B cell (primary cell): ENCODE measurements at regions not wholly inside any gene's neighbourhood (a gene's known extent, or its start where the extent isn't known, plus 50 kb on each side); places are given as distances from the start of the nearest gene placed in this dataset.

Experiments used
- EZH2 ChIP-seq: IDR thresholded peaks from 2 replicates; pipeline ENCODE4 v1.6.1; 2012; ENCODE audit warnings: borderline replicate concordance, low read depth, mild to moderate bottlenecking, moderate library complexity, low read length; ENCODE audit not compliant: insufficient read depth, poor library complexity, severe bottlenecking
- TF ChIP-seq, protein P1 (sequence below): fragments of 200-600 bp; IDR thresholded peaks from one replicate; pipeline ENCODE4 v1.8.0; 2022; ENCODE audit warnings: antibody characterized with exemption, mild to moderate bottlenecking

DNA sequence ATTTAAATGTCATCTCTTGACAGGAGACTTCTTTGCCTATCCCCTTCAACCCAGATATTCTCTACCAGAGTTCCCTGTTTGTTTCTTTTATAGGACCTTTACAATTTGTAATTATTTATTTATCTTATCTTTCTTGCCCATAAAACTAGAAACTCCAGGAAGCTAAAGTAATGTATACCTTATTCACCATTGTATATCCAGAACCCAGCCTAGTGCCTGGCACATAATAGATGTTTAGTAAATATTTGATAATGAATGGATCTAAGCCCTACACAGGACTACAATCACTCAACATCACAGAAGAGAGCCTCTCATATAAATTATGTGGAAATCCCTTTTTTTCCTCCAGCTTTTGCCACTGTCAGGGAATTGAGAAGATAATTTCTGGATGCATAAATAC lies 125.6 kb upstream of the CNOT2 start:
- TF ChIP-seq, protein P1, sequence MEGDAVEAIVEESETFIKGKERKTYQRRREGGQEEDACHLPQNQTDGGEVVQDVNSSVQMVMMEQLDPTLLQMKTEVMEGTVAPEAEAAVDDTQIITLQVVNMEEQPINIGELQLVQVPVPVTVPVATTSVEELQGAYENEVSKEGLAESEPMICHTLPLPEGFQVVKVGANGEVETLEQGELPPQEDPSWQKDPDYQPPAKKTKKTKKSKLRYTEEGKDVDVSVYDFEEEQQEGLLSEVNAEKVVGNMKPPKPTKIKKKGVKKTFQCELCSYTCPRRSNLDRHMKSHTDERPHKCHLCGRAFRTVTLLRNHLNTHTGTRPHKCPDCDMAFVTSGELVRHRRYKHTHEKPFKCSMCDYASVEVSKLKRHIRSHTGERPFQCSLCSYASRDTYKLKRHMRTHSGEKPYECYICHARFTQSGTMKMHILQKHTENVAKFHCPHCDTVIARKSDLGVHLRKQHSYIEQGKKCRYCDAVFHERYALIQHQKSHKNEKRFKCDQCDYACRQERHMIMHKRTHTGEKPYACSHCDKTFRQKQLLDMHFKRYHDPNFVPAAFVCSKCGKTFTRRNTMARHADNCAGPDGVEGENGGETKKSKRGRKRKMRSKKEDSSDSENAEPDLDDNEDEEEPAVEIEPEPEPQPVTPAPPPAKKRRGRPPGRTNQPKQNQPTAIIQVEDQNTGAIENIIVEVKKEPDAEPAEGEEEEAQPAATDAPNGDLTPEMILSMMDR = no peak
- no peak for TF ChIP-seq EZH2
